Keratinocyte (primary cell): ENCODE measurements at regions not wholly inside any gene's neighbourhood (a gene's known extent, or its start where the extent isn't known, plus 50 kb on each side); places are given as distances from the start of the nearest gene placed in this dataset.

Source experiments
- DNase-seq: peaks from one replicate; pipeline ENCODE4 v3.0.0-alpha.2; 2011; ENCODE audit warnings: low read depth, missing footprints, low spot score
- FAIRE-seq: peaks from 2 replicates; lab custom pipeline; 2011; peaks lifted over from hg19 to GRCh38; lab: Jason Lieb, UNC
- H2AFZ ChIP-seq: 2 replicates; pipeline ENCODE4 v1.6.0; 2012; ENCODE audit warnings: low read length, control low read depth, inconsistent platforms; ENCODE audit not compliant: control insufficient read depth
- H3K27ac ChIP-seq: 2 replicates; pipeline ENCODE4 v1.5.1; 2011; ENCODE audit warnings: low read length; ENCODE audit not compliant: control insufficient read depth, insufficient read depth
- H3K27me3 ChIP-seq: 3 replicates; pipeline ENCODE4 v1.6.0; 2011; ENCODE audit warnings: low read length; ENCODE audit not compliant: control insufficient read depth, insufficient read depth; ENCODE audit errors: extremely low read depth
- H3K36me3 ChIP-seq, 2 experiments: 2 replicates in 1 of 2; 3 replicates in 1 of 2; pipeline ENCODE4 v1.5.1; 2011; ENCODE audit warnings: low read length in 2 of 2, mild to moderate bottlenecking in 1 of 2; ENCODE audit not compliant: control insufficient read depth in 2 of 2, insufficient read depth in 2 of 2; ENCODE audit errors: extremely low read depth in 1 of 2
- H3K4me1 ChIP-seq: 3 replicates; pipeline ENCODE4 v1.5.1; 2011; ENCODE audit warnings: low read length; ENCODE audit not compliant: control insufficient read depth, insufficient read depth; ENCODE audit errors: extremely low read depth
- H3K4me2 ChIP-seq: 3 replicates; pipeline ENCODE4 v1.6.0; 2011; ENCODE audit warnings: low read depth, low read length; ENCODE audit not compliant: control insufficient read depth, insufficient read depth; ENCODE audit errors: extremely low read depth
- H3K4me3 ChIP-seq, 3 experiments: fragments of 200-600 bp in 1 of 3; sonication (generic) in 1 of 3; 2 replicates in 2 of 3; 3 replicates in 1 of 3; pipeline ENCODE4 v1.5.1; 2011 to 2016; ENCODE audit warnings: low read length in 3 of 3, mild to moderate bottlenecking in 3 of 3, control low read depth in 2 of 3, inconsistent platforms in 1 of 3, low read depth in 1 of 3, mixed read lengths in 1 of 3, mixed run types in 1 of 3, moderate library complexity in 1 of 3; ENCODE audit not compliant: control insufficient read depth in 2 of 3, insufficient read depth in 2 of 3; ENCODE audit errors: extremely low read depth in 1 of 3
- H3K79me2 ChIP-seq: 2 replicates; pipeline ENCODE4 v1.6.0; 2012; ENCODE audit warnings: low read length; ENCODE audit not compliant: control insufficient read depth, insufficient read depth
- H3K9ac ChIP-seq: 3 replicates; pipeline ENCODE4 v1.6.0; 2011; ENCODE audit warnings: low read length; ENCODE audit not compliant: control insufficient read depth, insufficient read depth; ENCODE audit errors: extremely low read depth
- H3K9me1 ChIP-seq: 3 replicates; pipeline ENCODE4 v1.6.0; 2011; ENCODE audit warnings: low read length; ENCODE audit not compliant: control insufficient read depth, insufficient read depth; ENCODE audit errors: extremely low read depth
- H3K9me3 ChIP-seq: 2 replicates; pipeline ENCODE4 v1.5.1; 2012; ENCODE audit warnings: low read depth, low read length; ENCODE audit not compliant: control insufficient read depth
- H4K20me1 ChIP-seq: 3 replicates; pipeline ENCODE4 v1.6.0; 2011; ENCODE audit warnings: low read length; ENCODE audit not compliant: control insufficient read depth, insufficient read depth; ENCODE audit errors: extremely low read depth
- CTCF ChIP-seq, 3 experiments: IDR thresholded peaks in 1 of 3; conservative IDR thresholded peaks in 1 of 3; optimal IDR thresholded peaks in 1 of 3; 2 replicates in 2 of 3; 3 replicates in 1 of 3; pipeline versions ENCODE3 to v1.5.1; 2011; ENCODE audit warnings: low read length in 3 of 3, mild to moderate bottlenecking in 3 of 3, moderate library complexity in 2 of 3, control low read depth in 1 of 3, inconsistent platforms in 1 of 3; ENCODE audit not compliant: insufficient read depth in 2 of 3; ENCODE audit errors: extremely low read depth in 1 of 3
- EZH2 ChIP-seq: IDR thresholded peaks from one replicate; pipeline ENCODE4 v1.6.1; 2012; ENCODE audit warnings: inconsistent platforms, mild to moderate bottlenecking, low read length, moderate library complexity
- dilution Hi-C: fragments of 300-500 bp; cut with MboI; formaldehyde crosslinking; loops from one replicate; pipeline ENCODE4 v1.7.0; 2020; ENCODE audit warnings: low sequenced_read_pairs; ENCODE audit not compliant: extremely low pct_ligation_motif_present

GRCh38 chr2:188022389-188022788 lies 269.3 kb upstream of the GULP1 start:
- H3K4me3 ChIP-seq: no peak overlapping the region
- no peak overlapping the region for H3K9ac ChIP-seq
- H3K27me3 ChIP-seq: no peaks in the 10 kb centered on the region
- H3K4me2 ChIP-seq: no peak overlapping the region
- no peaks in the 10 kb centered on the region for H3K9me1 ChIP-seq
- H3K36me3 ChIP-seq: no peaks in the 10 kb centered on the region
- H3K27ac ChIP-seq: no peak overlapping the region
- H3K4me1 ChIP-seq: no peaks in the 10 kb centered on the region
- H3K79me2 ChIP-seq: no peaks in the 10 kb centered on the region
- no peak for DNase-seq
- H4K20me1 ChIP-seq: no peaks in the 10 kb centered on the region
- no peaks in the 10 kb centered on the region for H3K9me3 ChIP-seq
- dilution Hi-C loops: no loop called here
- H2AFZ ChIP-seq: no peak overlapping the region
- TF ChIP-seq EZH2 (no peak), CTCF (optimal IDR thresholded peaks at IDR 0.05 in 1 of 3, IDR thresholded peaks at IDR 0.05 in 1 of 3, conservative IDR thresholded peaks at IDR 0.05 in 1 of 3; ENCODE audit: extremely low read depth in 1 of 3, insufficient read depth in 2 of 3, low read length in 3 of 3) (no peak)
- FAIRE-seq: no peak

- no peaks in the 10 kb centered on the region for H3K9me3 ChIP-seq
- no peak overlapping the region for H3K27ac ChIP-seq
- no peaks in the 10 kb centered on the region for H3K27me3 ChIP-seq
- no peak overlapping the region for H3K4me2 ChIP-seq
- DNase-seq: no peak
- H2AFZ ChIP-seq: no peak overlapping the region
- H3K9ac ChIP-seq: no peak overlapping the region
- H3K4me3 ChIP-seq: no peak overlapping the region
- peak; percentile 23 for FAIRE-seq
- H3K36me3 ChIP-seq: no peaks in the 10 kb centered on the region
- no peaks in the 10 kb centered on the region for H3K9me1 ChIP-seq
- dilution Hi-C loops: no loop called here
- TF ChIP-seq EZH2 (no peak), CTCF (optimal IDR thresholded peaks at IDR 0.05 in 1 of 3, IDR thresholded peaks at IDR 0.05 in 1 of 3, conservative IDR thresholded peaks at IDR 0.05 in 1 of 3; ENCODE audit: extremely low read depth in 1 of 3, insufficient read depth in 2 of 3, low read length in 3 of 3) (no peak)
- H3K79me2 ChIP-seq: no peaks in the 10 kb centered on the region
- no peaks in the 10 kb centered on the region for H3K4me1 ChIP-seq
- no peaks in the 10 kb centered on the region for H4K20me1 ChIP-seq
Measured at GRCh38 chr2:188023035-188023434, 268.6 kb upstream of the GULP1 start.
